ENCODE measurements at regions not wholly inside any gene's neighbourhood (a gene's known extent, or its start where the extent isn't known, plus 50 kb on each side); places are given as distances from the start of the nearest gene placed in this dataset.

DNA sequence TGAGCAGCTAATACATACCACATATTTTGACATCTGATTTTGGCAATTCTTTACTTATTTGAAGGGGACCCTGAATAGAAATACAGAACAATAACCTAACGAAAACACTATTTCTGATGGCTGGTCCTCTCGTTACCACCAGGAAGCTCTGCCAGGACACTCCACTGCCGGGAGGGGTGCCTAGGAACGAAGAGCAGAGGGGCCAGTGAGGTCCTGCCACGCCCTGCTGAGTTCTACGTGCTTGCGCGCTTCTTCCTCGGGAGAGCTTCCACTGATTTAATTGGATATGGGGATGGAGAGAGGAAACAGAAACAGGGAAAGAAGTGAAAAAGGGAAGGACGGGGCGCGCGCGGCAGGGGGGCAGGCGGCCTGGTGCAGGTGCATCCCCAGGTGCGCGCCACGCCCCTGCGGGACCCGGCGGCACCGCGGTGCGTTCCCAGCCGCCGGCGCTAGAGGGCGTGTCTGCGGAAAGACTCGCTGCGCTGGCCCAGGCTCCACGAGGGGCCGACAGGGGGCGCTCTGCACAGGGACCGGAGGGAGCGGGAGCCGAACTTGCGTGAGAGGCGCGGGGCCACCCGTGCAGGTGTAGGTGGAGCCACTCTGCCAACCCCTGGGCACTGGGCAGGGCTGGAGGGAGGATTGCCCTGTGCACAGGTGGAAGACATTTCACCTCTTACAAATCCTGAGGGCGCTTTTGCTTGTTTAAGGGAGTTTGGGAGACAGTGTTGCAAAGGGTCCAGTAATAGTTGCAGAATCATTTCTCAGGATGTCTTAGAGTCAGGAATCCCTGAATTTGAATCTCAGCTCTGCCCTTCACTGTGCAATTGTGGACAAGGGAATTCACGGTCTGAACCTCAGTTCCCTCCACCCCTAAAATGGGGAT is 986.3 kb upstream of the TMEM132C start:
- H3K4me3 ChIP-seq (ENCODE audit: low read length): no peak overlapping the region
- peak; percentile 55 for DNase-seq (ENCODE audit: low read depth)
- TF ChIP-seq, protein P1, sequence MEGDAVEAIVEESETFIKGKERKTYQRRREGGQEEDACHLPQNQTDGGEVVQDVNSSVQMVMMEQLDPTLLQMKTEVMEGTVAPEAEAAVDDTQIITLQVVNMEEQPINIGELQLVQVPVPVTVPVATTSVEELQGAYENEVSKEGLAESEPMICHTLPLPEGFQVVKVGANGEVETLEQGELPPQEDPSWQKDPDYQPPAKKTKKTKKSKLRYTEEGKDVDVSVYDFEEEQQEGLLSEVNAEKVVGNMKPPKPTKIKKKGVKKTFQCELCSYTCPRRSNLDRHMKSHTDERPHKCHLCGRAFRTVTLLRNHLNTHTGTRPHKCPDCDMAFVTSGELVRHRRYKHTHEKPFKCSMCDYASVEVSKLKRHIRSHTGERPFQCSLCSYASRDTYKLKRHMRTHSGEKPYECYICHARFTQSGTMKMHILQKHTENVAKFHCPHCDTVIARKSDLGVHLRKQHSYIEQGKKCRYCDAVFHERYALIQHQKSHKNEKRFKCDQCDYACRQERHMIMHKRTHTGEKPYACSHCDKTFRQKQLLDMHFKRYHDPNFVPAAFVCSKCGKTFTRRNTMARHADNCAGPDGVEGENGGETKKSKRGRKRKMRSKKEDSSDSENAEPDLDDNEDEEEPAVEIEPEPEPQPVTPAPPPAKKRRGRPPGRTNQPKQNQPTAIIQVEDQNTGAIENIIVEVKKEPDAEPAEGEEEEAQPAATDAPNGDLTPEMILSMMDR (IDR thresholded peaks at IDR 0.05; ENCODE audit: insufficient read depth, low read depth, low read length, missing control alignments): peak; percentile 65

DNA sequence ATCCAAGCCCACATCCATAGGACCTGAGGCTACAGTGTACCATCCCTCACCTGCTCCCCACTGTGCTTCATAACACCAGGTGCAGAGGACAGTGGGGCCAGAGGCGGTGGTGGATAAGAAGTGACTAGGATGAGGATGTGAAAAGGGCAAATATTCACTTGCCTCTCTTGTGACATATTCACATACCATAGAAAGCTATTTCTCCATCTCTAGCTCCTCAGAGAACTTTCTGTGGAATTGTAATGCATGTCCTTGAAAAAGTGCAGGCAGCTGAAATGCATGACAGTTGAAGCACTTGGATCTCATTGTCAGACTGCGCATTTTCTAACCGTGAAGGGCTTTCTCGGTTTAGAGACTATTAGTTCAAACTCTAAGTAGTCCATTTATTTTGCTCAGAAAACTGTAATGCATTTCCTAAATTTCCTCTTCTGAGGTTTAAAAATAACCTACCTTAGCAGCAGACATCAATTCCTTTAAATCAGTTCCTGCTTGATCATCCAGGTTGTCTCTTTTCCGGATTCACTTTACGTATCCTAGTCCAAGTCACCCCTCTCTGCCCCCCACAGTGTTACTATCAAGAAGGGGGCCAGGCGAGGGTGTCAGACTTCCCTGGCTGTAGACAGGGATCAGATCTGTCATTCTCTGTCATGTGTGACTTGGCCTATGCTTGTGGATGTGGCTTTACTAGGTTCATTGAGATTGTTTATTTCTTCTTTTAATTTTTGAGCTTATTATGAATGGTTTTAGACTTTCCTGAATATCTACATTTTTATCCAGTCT is 984.0 kb upstream of the TMEM132C start:
- H3K4me3 ChIP-seq (ENCODE audit: low read length): no peak overlapping the region
- no peak for DNase-seq (ENCODE audit: low read depth)
- TF ChIP-seq, protein P1 (IDR thresholded peaks at IDR 0.05; ENCODE audit: insufficient read depth, low read depth, low read length, missing control alignments): no peak

DNA sequence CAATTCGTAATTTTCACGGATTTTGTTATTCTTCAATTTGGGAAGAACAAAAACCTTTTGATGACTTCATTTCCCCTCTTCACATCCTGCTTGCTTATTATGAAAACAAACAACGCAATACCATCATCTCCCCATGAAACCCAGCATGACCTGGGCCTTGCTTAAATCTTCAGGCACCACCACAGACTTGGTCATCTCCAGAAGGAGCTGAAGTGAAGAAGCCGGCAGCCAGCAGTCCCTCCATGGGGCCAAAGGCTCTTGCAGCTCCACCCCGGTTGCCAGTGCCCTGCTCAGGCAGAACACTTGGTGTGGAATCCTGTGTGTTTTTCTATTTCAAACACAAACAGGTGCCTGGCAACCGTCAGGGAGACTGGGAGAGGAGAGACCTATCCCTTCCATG is 982.9 kb upstream of the TMEM132C start:
- DNase-seq (ENCODE audit: low read depth): no peak
- TF ChIP-seq, protein P1 (IDR thresholded peaks at IDR 0.05; ENCODE audit: insufficient read depth, low read depth, low read length, missing control alignments): no peak
- H3K4me3 ChIP-seq (ENCODE audit: low read length): no peak overlapping the region

DNA sequence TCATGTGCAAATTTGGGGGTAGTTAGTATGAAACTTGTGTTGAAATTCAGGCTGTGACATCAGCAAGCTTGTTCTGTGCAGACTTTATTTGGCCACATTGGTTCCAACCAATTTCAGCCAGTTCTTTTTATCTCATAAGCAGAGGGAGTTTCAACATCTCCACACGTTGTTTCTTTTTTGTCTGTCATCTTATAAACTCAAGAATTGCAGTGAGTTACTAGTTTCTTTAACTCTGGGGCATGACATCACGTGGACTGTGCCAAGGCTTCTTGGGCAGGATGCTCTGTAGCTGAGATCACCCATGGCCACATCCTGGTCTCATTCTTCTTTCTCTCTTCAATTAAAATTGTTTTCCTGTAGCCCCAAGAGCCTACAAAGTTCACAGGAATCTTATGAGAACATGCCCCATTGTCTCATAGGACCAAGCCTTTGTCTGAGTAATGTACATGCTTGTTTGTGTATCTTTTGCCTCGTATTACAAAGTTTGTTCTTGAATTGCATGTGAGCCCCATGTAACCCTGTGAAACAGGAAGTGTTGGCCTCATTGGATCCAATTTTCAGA is 982.0 kb upstream of the TMEM132C start:
- TF ChIP-seq, protein P1 (IDR thresholded peaks at IDR 0.05; ENCODE audit: insufficient read depth, low read depth, low read length, missing control alignments): no peak
- H3K4me3 ChIP-seq (ENCODE audit: low read length): no peak overlapping the region
- DNase-seq (ENCODE audit: low read depth): peak; percentile 91

DNA sequence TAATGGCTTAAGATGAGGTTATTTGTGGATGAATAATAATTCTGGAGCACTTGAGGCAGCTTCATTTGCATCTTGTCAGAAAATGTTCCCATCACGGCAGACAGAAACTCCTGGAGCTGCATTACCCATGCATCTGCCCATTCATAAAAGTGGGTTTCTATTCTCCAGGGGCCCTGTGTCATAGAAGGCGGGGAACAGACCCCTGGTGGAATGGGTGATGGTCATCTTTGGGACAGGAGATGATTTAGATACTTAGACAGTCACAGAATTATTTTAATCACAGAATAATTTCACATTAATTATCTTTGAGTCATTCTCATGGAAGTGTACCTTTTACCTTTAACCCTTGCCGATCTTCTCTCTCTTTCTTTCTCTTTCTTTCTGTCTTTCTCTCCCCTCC is 980.7 kb upstream of the TMEM132C start:
- H3K4me3 ChIP-seq (ENCODE audit: low read length): no peak overlapping the region
- no peak for DNase-seq (ENCODE audit: low read depth)
- TF ChIP-seq, protein P1 (IDR thresholded peaks at IDR 0.05; ENCODE audit: insufficient read depth, low read depth, low read length, missing control alignments): no peak

DNA sequence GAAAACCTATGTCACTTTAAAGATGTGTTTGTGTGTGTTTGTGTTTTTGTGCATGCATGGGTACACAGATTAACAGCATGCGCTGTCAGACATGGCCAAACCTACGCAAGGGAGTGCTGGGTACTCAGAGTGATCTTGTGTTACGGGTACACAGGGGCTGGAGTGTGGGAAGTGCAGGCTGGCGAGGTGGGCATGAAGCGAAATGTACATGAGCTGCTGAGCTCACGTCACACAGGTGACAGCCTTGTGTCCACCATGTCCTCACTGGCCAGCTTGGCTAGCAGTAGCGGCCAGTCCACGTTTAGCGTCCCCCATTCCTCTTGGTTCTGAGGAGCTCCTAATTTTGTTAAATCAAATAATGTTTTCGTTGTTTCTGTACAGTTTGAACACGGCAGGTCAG is 979.7 kb upstream of the TMEM132C start:
- H3K4me3 ChIP-seq (ENCODE audit: low read length): no peak overlapping the region
- DNase-seq (ENCODE audit: low read depth): no peak
- TF ChIP-seq, protein P1 (IDR thresholded peaks at IDR 0.05; ENCODE audit: insufficient read depth, low read depth, low read length, missing control alignments): no peak

Data from epithelial cell of esophagus (primary cell).